ENCODE measurements at regions not wholly inside any gene's neighbourhood (a gene's known extent, or its start where the extent isn't known, plus 50 kb on each side); places are given as distances from the start of the nearest gene placed in this dataset.
"Not testable (repeated sequence)": the region's sequence is repeated elsewhere in the genome, so short reads cannot be mapped to it uniquely, and the experiment has no call there.

- DNase-seq: peak; percentile 77
Measured at GRCh38 chr6:156687789-156688619, 89.2 kb upstream of the ARID1B start.

- peak; percentile 86 for DNase-seq
Measured at GRCh38 chr6:156686995-156687788, 90.0 kb upstream of the ARID1B start.

GRCh38 chr6:156686301-156686994, 90.7 kb upstream of the ARID1B start:
- DNase-seq: peak; percentile 77

DNA sequence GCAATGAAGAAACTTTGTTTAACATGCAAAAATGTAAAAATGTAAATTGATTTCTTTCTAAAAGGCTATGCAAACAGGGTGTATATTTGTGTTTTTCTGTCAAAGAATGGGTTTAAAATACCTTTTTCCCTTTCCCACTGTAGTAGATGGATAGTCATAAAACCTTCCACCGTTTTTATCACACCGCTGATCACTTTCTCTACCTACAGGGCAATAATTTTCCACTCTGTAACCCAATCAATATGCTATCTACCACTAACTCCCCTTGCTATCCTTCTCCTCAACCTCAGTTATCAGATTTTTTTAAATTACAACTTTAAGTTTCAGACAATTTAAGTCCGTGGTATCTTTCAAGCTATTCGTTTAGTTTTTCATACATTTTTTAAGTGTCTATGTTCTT, 91.4 kb upstream of the ARID1B start:
- DNase-seq: no peak

GRCh38 chr6:156683821-156684220, 93.4 kb upstream of the ARID1B start:
- no peak for DNase-seq

GRCh38 chr6:156676721-156677120, 100.5 kb upstream of the ARID1B start:
- DNase-seq: no peak

- DNase-seq: no peak
Measured at GRCh38 chr6:156674197-156674596, 103.0 kb upstream of the ARID1B start.

DNA sequence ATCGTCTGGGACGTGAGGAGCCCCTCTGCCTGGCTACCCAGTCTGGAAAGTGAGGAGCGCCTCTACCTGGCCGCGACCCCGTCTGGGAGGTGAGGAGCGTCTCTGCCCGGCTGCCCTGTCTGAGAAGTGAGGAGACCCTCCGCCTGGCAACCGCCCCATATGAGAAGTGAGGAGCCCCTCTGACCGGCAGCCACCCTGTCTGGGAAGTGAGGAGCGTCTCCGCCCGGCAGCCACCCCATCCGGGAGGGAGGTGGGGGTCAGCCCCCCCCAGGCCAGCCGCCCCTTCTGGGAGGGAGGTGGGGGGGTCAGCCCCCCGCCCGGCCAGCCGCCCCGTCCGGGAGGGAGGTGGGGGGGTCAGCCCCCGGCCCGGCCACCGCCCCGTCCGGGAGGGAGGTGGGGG, 107.1 kb upstream of the ARID1B start:
- not testable (repeated sequence) for DNase-seq

DNA sequence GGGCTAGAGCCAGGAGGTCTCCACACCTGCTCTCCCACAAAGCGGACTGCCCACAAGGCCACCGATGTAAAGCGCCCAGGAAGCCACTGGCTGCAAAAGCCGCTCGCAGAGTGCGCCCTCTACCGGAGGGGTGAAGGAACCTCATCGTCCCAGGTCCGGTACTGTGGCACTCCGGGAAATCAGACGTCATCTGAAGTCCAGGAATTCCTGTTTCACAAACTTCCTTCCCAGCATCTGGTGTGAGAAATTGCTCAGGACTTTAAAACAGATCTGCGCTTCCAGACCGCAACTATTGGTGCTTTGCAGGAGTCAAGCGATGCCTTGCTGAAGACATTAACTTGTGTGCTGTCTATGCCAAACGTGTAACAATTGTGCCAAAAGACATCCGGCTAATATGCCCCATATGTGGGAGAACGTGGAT, 115.1 kb upstream of the ARID1B start:
- DNase-seq: peak; percentile 95

- DNase-seq: no peak
Measured at GRCh38 chr6:156660389-156660788, 116.8 kb upstream of the ARID1B start.

GRCh38 chr6:156659822-156660198, 117.4 kb upstream of the ARID1B start:
- DNase-seq: no peak

DNA sequence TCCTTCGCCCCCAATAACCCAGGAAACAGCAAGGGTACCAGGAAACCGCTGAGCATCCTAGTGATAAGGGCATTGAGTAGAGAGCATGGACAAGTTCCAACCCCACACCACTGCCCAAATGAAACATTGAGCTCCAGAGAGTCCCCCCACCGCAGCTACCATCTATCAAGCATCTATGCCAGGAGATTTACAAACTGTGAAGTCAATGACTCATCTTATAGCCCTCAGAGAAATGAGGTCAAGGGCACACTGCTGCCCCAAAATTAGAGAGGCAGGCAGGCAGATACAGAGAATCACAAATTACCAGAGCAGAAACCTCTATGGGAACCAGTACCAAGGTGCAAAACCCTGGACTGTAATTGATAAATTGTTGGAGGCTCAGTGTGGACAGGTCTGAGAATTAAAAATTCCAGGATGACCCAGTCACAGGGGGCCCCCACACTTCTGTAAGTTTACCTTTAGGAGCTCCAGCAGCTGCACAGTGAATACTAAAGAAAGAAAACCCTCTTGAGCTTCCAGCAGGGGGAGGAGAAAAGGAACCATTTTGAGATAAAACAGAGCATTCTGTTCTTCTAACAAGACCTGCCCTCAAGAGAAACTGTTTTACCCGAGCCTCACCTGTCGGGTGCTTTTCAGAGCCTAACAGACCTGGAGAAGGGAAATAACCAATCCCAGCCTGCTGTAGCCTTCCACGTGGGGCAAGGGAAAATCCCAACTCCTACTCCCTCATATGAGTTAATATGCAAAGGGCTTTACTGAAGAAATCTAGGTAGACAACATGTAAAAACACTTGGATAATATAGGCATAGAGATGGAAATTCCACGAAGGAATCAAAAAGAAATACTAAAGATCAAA, 118.0 kb upstream of the ARID1B start:
- no peak for DNase-seq

- no peak for DNase-seq
Measured at GRCh38 chr6:156658186-156658965, 118.8 kb upstream of the ARID1B start.

DNA sequence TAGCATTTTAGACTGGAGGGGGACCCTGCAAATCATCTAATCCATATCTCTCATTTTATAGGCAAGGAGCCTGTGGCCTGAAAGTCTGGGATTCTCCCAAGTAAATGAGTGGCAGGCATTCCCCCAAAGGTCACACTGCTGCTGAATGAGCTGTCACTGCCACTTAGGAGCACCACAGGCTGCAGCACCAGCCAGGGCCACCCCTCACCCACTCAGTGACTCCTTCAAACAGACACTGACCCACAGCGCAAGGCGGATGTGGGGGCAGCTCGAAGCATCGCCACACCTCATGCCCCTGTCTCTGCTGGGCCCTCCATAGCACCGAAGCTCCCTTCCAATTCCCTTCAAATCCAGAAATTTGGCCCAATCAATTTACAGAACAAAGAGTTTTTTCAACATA, 119.9 kb upstream of the ARID1B start:
- DNase-seq: no peak

DNA sequence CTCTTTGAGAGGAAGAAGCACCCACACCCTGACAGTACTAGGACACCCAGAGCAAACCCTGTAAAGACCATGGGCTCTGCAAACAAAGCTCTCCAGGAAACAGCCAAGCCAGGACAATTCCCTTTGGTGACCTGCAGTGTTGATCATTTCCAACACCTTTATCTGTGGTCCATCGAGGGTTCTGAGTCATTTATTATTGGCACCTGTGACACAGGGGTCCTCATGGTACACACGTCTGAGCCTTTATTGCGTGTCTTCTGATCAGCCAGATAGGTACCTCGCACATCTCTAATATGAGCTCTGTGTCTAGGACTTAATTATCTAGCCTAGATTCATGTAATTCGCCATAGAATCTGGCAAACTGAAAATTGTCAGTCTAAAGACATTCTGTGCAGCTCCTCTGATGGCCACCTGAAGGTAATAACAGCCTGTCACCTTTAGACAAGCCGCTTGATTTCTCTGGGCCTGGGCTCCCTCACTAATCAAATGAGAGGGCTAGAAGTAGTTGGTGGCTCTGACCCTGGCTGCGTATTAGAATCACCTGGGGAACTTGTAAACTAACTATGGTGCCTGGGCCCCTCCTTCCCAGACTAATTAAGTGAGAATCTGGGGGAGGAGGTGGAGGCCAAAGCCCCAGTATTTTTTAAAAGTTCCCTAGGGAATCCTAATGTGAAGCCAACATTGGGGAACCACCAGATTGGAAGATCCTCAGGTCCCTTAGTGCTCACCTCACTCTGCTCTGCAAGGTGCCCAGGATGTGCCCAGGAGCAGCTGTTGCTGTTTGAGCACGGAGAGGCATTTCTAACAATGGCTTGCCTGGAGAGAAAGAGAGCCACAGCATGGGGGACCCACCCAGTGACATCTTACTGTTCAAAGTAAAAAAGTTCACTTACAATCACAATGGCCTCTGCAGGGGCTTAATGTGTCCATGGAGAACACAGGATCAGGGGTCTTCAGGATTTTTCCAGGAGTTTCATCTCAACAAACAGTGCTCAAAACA, 122.0 kb upstream of the ARID1B start:
- no peak for DNase-seq

DNA sequence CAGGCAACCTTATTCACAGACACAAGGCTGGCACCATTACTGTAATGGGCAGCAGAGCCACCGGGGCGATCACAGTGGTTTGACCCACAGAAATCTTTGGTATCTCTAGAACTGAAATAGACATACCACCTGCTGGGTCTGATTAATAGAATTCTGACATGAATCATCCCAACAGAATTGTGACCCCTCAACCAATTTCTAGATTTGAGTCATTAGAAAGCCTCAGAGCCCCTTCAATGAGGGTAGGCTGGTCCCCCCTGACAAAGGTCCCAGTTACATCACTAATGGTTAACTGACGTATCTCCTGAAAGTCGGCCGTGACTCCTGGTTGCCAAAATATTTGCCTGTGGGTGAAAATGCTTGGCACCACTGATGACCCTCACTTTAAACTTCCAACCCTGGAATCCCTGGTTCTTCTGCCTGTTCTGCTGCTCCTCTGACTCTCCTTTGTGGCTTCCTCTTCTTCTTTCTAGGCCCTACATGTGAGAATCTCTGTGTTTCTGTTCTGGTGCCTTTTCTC, 124.9 kb upstream of the ARID1B start:
- no peak for DNase-seq

DNA sequence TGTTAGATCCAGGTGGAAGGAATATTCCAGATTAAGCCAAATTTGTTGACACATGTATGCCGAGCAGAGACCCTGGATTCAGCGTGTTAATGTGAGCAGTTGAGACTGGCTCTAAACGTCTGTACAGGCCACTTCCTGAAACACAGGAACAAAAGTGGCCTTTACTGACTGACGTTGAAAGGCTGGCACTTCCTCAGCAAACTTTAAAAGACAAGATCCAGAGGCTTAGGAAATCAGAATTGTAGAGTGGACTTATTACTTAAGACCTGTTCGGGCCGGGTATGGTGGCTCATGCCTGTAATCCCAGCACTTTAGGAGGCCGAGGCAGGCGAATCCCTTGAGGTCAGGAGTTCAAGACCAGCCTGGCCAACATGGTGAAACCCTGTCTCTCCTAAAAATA, 125.7 kb upstream of the ARID1B start:
- no peak for DNase-seq

DNA sequence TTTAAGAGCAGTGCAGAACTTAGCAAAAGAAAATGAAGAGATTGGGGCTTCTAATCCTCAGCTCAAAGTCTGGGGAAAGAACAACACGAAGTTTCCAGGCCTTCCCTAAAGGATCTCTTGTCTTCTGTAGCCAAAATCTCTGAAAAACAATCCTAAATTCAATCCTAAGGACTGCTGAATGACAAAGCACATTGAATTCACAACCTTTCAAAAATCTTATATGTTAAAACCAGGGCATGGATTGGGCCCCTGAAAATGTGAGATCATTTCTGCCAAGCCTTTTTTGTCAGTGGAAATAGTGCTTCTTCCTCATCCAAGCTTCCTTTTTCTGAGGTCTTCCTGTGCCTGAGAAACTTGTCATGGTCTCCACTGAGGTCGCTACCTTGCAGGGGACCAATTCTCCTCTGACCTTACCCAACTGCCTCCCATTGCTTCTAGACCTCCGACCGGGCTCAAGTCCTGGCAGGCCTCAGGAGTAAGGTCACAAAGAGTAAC, 126.2 kb upstream of the ARID1B start:
- DNase-seq: no peak

DNA sequence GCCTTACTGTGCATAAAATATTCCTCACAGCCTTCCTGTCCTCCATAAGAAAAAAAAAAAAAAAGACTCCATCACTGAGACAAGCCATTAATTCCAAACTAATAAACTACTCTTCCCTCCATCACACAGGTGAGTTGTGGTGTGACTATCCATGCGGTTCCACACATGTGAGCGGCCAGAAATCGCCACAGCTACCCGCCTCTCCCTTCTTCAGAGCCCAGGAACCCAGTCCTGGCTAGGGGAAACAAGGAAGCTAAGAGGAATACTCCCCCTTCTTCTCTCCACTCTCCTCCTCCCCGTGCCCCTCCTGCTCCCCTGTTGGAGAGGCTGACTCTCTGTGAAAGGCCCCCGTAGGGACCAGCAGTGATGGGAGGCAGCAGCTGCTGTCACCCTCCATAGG, 128.6 kb upstream of the ARID1B start:
- no peak for DNase-seq

DNA sequence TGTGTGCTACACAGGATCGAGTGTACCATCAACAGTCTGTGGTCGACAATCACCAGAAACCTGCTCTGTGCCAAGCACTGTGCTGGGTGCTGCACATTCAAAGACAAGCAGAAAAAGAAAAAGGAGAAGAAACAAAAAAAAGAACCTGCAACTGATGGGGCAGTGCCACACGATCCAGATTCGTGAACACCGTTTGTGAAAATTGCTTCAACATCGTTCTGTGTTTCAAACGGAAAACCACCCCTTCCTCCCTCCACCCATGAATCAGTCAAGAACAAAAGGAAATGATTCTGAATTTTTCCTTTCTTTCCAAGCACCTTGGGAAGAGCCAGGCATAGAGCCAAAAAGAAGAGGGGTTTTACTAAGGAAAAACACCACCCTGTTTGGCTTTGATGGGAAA, 129.2 kb upstream of the ARID1B start:
- DNase-seq: no peak

Measured in islet precursor cell (in vitro differentiated cells).